ENCODE measurements at regions not wholly inside any gene's neighbourhood (a gene's known extent, or its start where the extent isn't known, plus 50 kb on each side); places are given as distances from the start of the nearest gene placed in this dataset.

GRCh38 chr3:30232142-30232541, 374.3 kb upstream of the TGFBR2 start:
- H3K4me3 Mint-ChIP-seq: no peak overlapping the region
- peaks cover 27% of the 10 kb centered on the region for H3K4me1 Mint-ChIP-seq
- no peak overlapping the region for H3K27ac Mint-ChIP-seq
- DNase-seq: no peak
- no peaks in the 10 kb centered on the region for H3K36me3 Mint-ChIP-seq (ENCODE audit: low read depth)
- no peaks in the 10 kb centered on the region for H3K9me3 Mint-ChIP-seq
- no peaks in the 10 kb centered on the region for H3K27me3 Mint-ChIP-seq (ENCODE audit: low read depth, poor library complexity)
- TF ChIP-seq CTCF (IDR thresholded peaks at IDR 0.05): no peak

GRCh38 chr3:30233913-30234646, 372.3 kb upstream of the TGFBR2 start:
- Mint-ChIP-seq H3K9me3 (peaks cover 11% of the 10 kb centered on the region), H3K4me1 (peaks cover 17% of the 10 kb centered on the region), H3K27me3 (ENCODE audit: low read depth, poor library complexity) (no peaks in the 10 kb centered on the region), H3K27ac (no peak overlapping the region), H3K36me3 (ENCODE audit: low read depth) (no peaks in the 10 kb centered on the region), H3K4me3 (no peak overlapping the region)
- TF ChIP-seq CTCF (IDR thresholded peaks at IDR 0.05): no peak
- no peak for DNase-seq

GRCh38 chr3:30236011-30236410, 370.4 kb upstream of the TGFBR2 start:
- TF ChIP-seq CTCF (IDR thresholded peaks at IDR 0.05): no peak
- Mint-ChIP-seq H3K4me3 (no peak overlapping the region), H3K9me3 (peaks cover 13% of the 10 kb centered on the region), H3K27me3 (ENCODE audit: low read depth, poor library complexity) (no peaks in the 10 kb centered on the region), H3K4me1 (peaks cover 14% of the 10 kb centered on the region), H3K36me3 (ENCODE audit: low read depth) (no peaks in the 10 kb centered on the region), H3K27ac (no peak overlapping the region)
- DNase-seq: no peak

GRCh38 chr3:30241721-30242120, 364.7 kb upstream of the TGFBR2 start:
- no peak for TF ChIP-seq CTCF (IDR thresholded peaks at IDR 0.05)
- no peak overlapping the region for H3K4me3 Mint-ChIP-seq
- H3K36me3 Mint-ChIP-seq (ENCODE audit: low read depth): no peaks in the 10 kb centered on the region
- H3K9me3 Mint-ChIP-seq: peaks cover 17% of the 10 kb centered on the region
- H3K27me3 Mint-ChIP-seq (ENCODE audit: low read depth, poor library complexity): no peaks in the 10 kb centered on the region
- H3K4me1 Mint-ChIP-seq: peaks cover 9% of the 10 kb centered on the region
- DNase-seq: no peak
- no peak overlapping the region for H3K27ac Mint-ChIP-seq

GRCh38 chr3:30245858-30246622, 360.4 kb upstream of the TGFBR2 start:
- Mint-ChIP-seq H3K36me3 (ENCODE audit: low read depth) (no peaks in the 10 kb centered on the region), H3K4me1 (peaks cover 9% of the 10 kb centered on the region), H3K9me3 (peaks cover 5% of the 10 kb centered on the region), H3K4me3 (no peak overlapping the region), H3K27ac (peak overlapping the region; percentile 76), H3K27me3 (ENCODE audit: low read depth, poor library complexity) (peaks cover 4% of the 10 kb centered on the region)
- DNase-seq: peak; percentile 18
- TF ChIP-seq CTCF (IDR thresholded peaks at IDR 0.05): no peak
